ENCODE measurements at regions not wholly inside any gene's neighbourhood (a gene's known extent, or its start where the extent isn't known, plus 50 kb on each side); places are given as distances from the start of the nearest gene placed in this dataset.

DNA sequence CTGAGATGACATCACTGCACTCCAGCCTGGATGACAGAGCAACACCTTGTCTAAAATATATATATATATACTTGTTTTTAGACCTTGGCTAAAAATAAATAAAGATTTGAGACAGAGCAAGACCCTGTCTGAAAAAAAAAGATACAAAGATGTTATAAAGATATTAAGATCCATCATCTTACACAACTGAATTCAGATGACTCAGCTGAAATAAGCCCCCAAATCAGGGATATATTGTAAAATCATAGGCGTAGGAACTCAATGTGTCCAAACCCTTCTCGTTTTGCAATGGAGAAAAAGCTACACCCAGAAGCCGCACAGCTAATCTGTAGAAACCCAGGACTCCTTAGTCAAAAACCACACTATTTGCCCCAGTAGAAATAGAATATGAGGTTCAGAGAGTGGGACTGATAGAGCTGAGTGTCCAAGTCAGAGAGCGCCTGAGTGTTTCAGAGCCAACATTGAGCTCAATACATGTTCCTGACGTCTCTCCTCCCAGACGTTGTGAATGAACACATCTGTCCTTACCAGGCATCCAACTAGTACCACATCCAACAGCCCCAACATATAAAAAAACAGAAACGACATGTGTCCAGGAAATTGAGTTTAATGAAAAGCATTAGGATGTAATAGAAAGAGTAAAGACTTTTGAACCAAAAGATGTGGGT, 207.9 kb upstream of the BLID start (continued):
- TF ChIP-seq FOXJ3 (CRISPR knock-in tag; IDR thresholded peaks at IDR 0.05), result no peak
- no peak for TF ChIP-seq HMG20B (CRISPR knock-in tag; IDR thresholded peaks at IDR 0.05)
- no peak for TF ChIP-seq ZC3H4 (CRISPR knock-in tag; IDR thresholded peaks at IDR 0.05; ENCODE audit: borderline replicate concordance)

DNA sequence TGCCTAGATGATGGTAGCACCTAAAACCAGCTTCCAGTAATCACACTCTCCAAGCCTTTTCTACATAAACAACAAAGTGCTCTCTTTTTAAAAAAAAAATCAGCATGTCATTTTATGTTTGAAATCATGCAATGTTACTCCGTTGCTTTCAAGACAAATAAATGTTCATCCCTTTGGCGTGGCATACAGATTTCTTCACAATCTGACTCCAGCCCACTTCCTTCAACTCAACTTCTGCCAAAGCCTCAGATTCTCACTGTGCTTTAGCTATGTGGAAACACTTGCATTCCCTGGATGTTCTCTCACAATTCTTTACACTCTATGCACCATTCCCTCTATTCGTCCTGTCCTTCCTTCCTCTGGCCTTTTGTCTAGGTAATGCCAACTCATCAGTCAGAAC, 206.3 kb upstream of the BLID start:
- no peaks in the 10 kb centered on the region for H3K4me1 ChIP-seq (replicated peaks in 1 of 2; ENCODE audit: control insufficient read depth in 2 of 2, insufficient read depth in 2 of 2, low read length in 2 of 2)
- FAIRE-seq (no peak), DNase-seq (ENCODE audit: extremely low read depth in 1 of 4, low spot score in 3 of 4) (no peak), ATAC-seq (no peak)
- no peaks in the 10 kb centered on the region for H3K9me1 ChIP-seq (ENCODE audit: control insufficient read depth, insufficient read depth, low read length)
- no peak overlapping the region for H2AFZ ChIP-seq (ENCODE audit: low read depth, low read length)
- H3K79me2 ChIP-seq (ENCODE audit: control insufficient read depth, insufficient read depth, low read length), result no peaks in the 10 kb centered on the region
- ChIA-PET CTCF (ENCODE audit: low intra/inter-chr PET ratio) (no interaction called here), POLR2A (no interaction called here)
- WGBS (ENCODE audit: insufficient coverage, low coverage, missing lambda C conversion rate), result 0% methylated on average over 3 of the region's 3 CpGs
- TF ChIP-seq RB1 (IDR thresholded peaks at IDR 0.05; ENCODE audit: low read depth) (no peak), CREB1 (IDR thresholded peaks at IDR 0.05) (no peak), CREB1 (CRISPR knock-in tag; IDR thresholded peaks at IDR 0.05) (no peak), JUND (IDR thresholded peaks at IDR 0.05; ENCODE audit: borderline replicate concordance, low read depth, low read length) (no peak), JUND (tag; IDR thresholded peaks at IDR 0.05; ENCODE audit: borderline replicate concordance, low read depth, low read length) (no peak), TSC22D4 (tag; IDR thresholded peaks at IDR 0.05) (no peak), ZC3H4 (CRISPR knock-in tag; IDR thresholded peaks at IDR 0.05; ENCODE audit: borderline replicate concordance) (no peak), ZNF668 (CRISPR knock-in tag; IDR thresholded peaks at IDR 0.05) (no peak), HEY1 (CRISPR knock-in tag; IDR thresholded peaks at IDR 0.05; ENCODE audit: borderline replicate concordance) (no peak), MTA2 (IDR thresholded peaks at IDR 0.05; ENCODE audit: low read depth) (no peak), SNIP1 (IDR thresholded peaks at IDR 0.05; ENCODE audit: low read depth) (no peak), ASH1L (IDR thresholded peaks at IDR 0.05; ENCODE audit: borderline replicate concordance, low read depth, partially characterized antibody) (no peak)
- TF ChIP-seq, protein P1, sequence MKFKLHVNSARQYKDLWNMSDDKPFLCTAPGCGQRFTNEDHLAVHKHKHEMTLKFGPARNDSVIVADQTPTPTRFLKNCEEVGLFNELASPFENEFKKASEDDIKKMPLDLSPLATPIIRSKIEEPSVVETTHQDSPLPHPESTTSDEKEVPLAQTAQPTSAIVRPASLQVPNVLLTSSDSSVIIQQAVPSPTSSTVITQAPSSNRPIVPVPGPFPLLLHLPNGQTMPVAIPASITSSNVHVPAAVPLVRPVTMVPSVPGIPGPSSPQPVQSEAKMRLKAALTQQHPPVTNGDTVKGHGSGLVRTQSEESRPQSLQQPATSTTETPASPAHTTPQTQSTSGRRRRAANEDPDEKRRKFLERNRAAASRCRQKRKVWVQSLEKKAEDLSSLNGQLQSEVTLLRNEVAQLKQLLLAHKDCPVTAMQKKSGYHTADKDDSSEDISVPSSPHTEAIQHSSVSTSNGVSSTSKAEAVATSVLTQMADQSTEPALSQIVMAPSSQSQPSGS (CRISPR knock-in tag; IDR thresholded peaks at IDR 0.05), result no peak
- H3K4me2 ChIP-seq (ENCODE audit: insufficient read depth, low read length), result no peak overlapping the region
- H3K27ac ChIP-seq (ENCODE audit: extremely low read depth, low read depth, low read length), result no peak overlapping the region
- H3K4me3 ChIP-seq, result no peak overlapping the region
- intact Hi-C loops (cut with micrococcal nuclease) (no loop called here), in situ Hi-C loops (cut with MboI) (no loop called here)
- no peak overlapping the region for H3K9ac ChIP-seq (ENCODE audit: insufficient read depth in 1 of 2, low read depth in 2 of 2, low read length in 2 of 2)
- H4K20me1 ChIP-seq (replicated peaks; ENCODE audit: control insufficient read depth, insufficient read depth, low read length), result no peaks in the 10 kb centered on the region
- no TSS peak for BruUV-seq (replicated peaks)
- H3K36me3 ChIP-seq (ENCODE audit: control insufficient read depth, insufficient read depth, low read length), result no peaks in the 10 kb centered on the region
- H3K27me3 ChIP-seq (ENCODE audit: control insufficient read depth in 2 of 2, insufficient read depth in 2 of 2, low read length in 2 of 2), result no peaks in the 10 kb centered on the region
- H3K9me3 ChIP-seq (replicated peaks; ENCODE audit: control insufficient read depth, insufficient read depth, low read depth, low read length), result no peaks in the 10 kb centered on the region

Data from K562 (cell line).